Tibial nerve (tissue), 4 donors: ENCODE measurements at regions not wholly inside any gene's neighbourhood (a gene's known extent, or its start where the extent isn't known, plus 50 kb on each side); places are given as distances from the start of the nearest gene placed in this dataset.

ENCODE experiments used
- DNase-seq, 2 donors: peaks; one replicate each; pipeline ENCODE4 v3.0.0-alpha.2; 2019; ENCODE audit warnings: low spot score in 2 of 2
- H3K27ac ChIP-seq, 4 donors: fragments of 200-600 bp; sonication (generic) in 3 of 4; one replicate each; pipeline ENCODE4 v1.5.1; 2017 to 2019; ENCODE audit warnings: mild to moderate bottlenecking in 1 of 4
- H3K27me3 ChIP-seq, 2 donors: fragments of 200-600 bp; sonication (generic) in 1 of 2; one replicate each; pipeline versions ENCODE4 v1.5.1 to v1.6.0; 2017 to 2019
- H3K36me3 ChIP-seq, 3 donors: fragments of 200-600 bp; sonication (generic); one replicate each; pipeline ENCODE4 v1.5.1; 2018 to 2019
- H3K4me1 ChIP-seq, 4 donors: fragments of 200-600 bp; sonication (generic) in 3 of 4; one replicate each; pipeline ENCODE4 v1.5.1; 2017 to 2019
- H3K4me3 ChIP-seq, 4 donors: fragments of 200-600 bp; sonication (generic) in 3 of 4; one replicate each; pipeline ENCODE4 v1.5.1; 2017 to 2019; ENCODE audit warnings: mild to moderate bottlenecking in 1 of 4, moderate library complexity in 1 of 4
- H3K9me3 ChIP-seq, 4 donors: fragments of 200-600 bp; sonication (generic) in 3 of 4; one replicate each; pipeline ENCODE4 v1.5.1; 2017 to 2019
- CTCF ChIP-seq, 5 experiments: fragments of 200-600 bp in 3 of 5; fragments of 450-650 bp in 2 of 5; sonication (generic) in 3 of 5; IDR thresholded peaks; one replicate each; pipeline ENCODE4 v1.5.1; 2016 to 2019; ENCODE audit warnings: antibody characterized with exemption in 5 of 5, mild to moderate bottlenecking in 3 of 5, moderate library complexity in 2 of 5
- EP300 ChIP-seq, 2 donors: sonication (generic); formaldehyde crosslinking; IDR thresholded peaks; one replicate each; pipeline ENCODE4 v1.6.1; 2017; ENCODE audit warnings: antibody characterized with exemption in 2 of 2, mild to moderate bottlenecking in 1 of 2
- POLR2A ChIP-seq, 2 donors: fragments of 450-650 bp; IDR thresholded peaks; one replicate each; pipeline ENCODE4 v1.6.1; 2017; ENCODE audit warnings: antibody characterized with exemption in 2 of 2, mild to moderate bottlenecking in 2 of 2, moderate library complexity in 2 of 2
- WGBS, 2 donors: methylation state at CpG; one replicate each; pipeline ENCODE4 v1.1.5; 2018; 5-methylcytosine and 5-hydroxymethylcytosine counted together

GRCh38 chr20:24768713-24769601 lies 180.1 kb upstream of the CST7 start:
- TF ChIP-seq EP300 (IDR thresholded peaks at IDR 0.05) (no peak), POLR2A (IDR thresholded peaks at IDR 0.05) (no peak), CTCF (IDR thresholded peaks at IDR 0.05) (no peak)
- H3K27ac ChIP-seq = no peak overlapping the region
- WGBS, 2 donors = 68 to 70% methylated on average over 8 to 10 of the region's 10 CpGs
- H3K4me3 ChIP-seq = no peak overlapping the region
- DNase-seq = no peak
- peaks cover 0 to 5% (median 0%) of the 10 kb centered on the region in 4 donors for H3K9me3 ChIP-seq
- no peaks in the 10 kb centered on the region for H3K36me3 ChIP-seq
- H3K4me1 ChIP-seq = no peaks in the 10 kb centered on the region
- H3K27me3 ChIP-seq = no peaks in the 10 kb centered on the region

DNA sequence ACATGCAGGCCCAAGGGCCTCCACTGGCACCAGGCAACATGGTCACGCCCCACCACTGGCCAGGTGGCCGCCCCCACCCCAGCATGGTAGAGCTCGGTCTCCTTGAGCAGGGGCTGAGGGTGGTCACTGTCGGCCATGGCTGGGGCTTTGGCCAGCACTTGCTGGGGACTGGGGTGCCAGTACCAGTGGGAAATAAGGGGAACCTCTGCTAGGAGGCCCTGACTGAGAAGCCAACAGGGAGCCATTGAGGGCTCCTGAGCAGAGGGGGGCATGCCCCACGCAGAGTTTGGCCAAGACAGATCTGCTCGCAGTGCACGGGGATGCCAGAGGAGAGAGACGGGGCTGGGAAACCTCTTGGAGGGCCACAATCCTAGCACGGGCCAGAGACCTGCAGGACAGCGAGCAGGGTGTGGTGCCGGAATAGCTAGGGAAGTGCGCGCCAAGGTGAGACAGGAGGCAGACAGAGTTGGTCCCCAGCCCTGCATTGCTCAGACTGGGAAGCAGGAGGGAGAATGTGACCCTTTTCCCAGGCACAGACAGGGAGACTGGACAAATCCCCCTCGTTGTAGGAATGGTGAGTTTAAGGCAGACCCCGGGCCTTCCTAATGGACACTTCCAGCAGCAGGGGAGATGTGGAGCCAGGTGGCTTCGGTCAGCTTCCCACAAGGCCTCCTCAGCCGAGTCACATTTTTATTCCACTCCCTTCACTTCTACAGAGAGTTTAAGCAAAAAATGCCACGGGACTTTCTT lies 179.0 kb upstream of the CST7 start:
- Histone ChIP-seq H3K9me3 (peaks cover 0 to 10% (median 0%) of the 10 kb centered on the region in 4 donors), H3K27me3 (no peaks in the 10 kb centered on the region), H3K4me3 (no peak overlapping the region), H3K4me1 (no peaks in the 10 kb centered on the region), H3K27ac (no peak overlapping the region), H3K36me3 (no peaks in the 10 kb centered on the region)
- TF ChIP-seq CTCF (IDR thresholded peaks at IDR 0.05) (no peak), POLR2A (IDR thresholded peaks at IDR 0.05) (no peak), EP300 (IDR thresholded peaks at IDR 0.05) (no peak)
- no peak for DNase-seq
- 92 to 95% methylated on average over 15 to 18 of the region's 18 CpGs for WGBS, 2 donors

- WGBS, 2 donors = 87 to 89% methylated on average over 17 of the region's 17 CpGs
- no peak for TF ChIP-seq POLR2A (IDR thresholded peaks at IDR 0.05)
- TF ChIP-seq EP300 (IDR thresholded peaks at IDR 0.05) = no peak
- TF ChIP-seq CTCF (IDR thresholded peaks at IDR 0.05) = no peak
- DNase-seq = no peak
Observed at GRCh38 chr20:24770628-24771541, 178.2 kb upstream of the CST7 start.

GRCh38 chr20:24771542-24772061 lies 177.5 kb upstream of the CST7 start:
- TF ChIP-seq EP300 (IDR thresholded peaks at IDR 0.05) (no peak), CTCF (IDR thresholded peaks at IDR 0.05) (no peak), POLR2A (IDR thresholded peaks at IDR 0.05) (no peak)
- DNase-seq = no peak
- H3K4me3 ChIP-seq = no peak overlapping the region
- no peaks in the 10 kb centered on the region for H3K36me3 ChIP-seq
- no peaks in the 10 kb centered on the region for H3K27me3 ChIP-seq
- WGBS, 2 donors = 74 to 76% methylated on average over 9 of the region's 9 CpGs
- no peak overlapping the region for H3K27ac ChIP-seq
- no peaks in the 10 kb centered on the region for H3K4me1 ChIP-seq
- H3K9me3 ChIP-seq = peaks cover 0 to 10% (median 0%) of the 10 kb centered on the region in 4 donors

More at GRCh38 chr20:24770628-24771541, 178.2 kb upstream of the CST7 start:
- Histone ChIP-seq H3K27me3 (no peaks in the 10 kb centered on the region), H3K27ac (no peak overlapping the region), H3K36me3 (no peaks in the 10 kb centered on the region), H3K4me1 (no peaks in the 10 kb centered on the region), H3K4me3 (no peak overlapping the region), H3K9me3 (peaks cover 0 to 15% (median 0%) of the 10 kb centered on the region in 4 donors)
